GM12873 (cell line): ENCODE measurements at regions not wholly inside any gene's neighbourhood (a gene's known extent, or its start where the extent isn't known, plus 50 kb on each side); places are given as distances from the start of the nearest gene placed in this dataset.

Experiments
- CTCF ChIP-seq: IDR thresholded peaks from 2 replicates; pipeline ENCODE4 v1.5.1; 2012; ENCODE audit warnings: low read depth, mild to moderate bottlenecking, moderate library complexity, low read length, control low read depth; ENCODE audit not compliant: insufficient read depth; ENCODE audit errors: missing control alignments

GRCh38 chr21:38556390-38556789 is 58.1 kb upstream of the ERG start:
- TF ChIP-seq CTCF: no peak

- TF ChIP-seq CTCF: no peak
Measured at GRCh38 chr21:38561205-38561604, 62.9 kb upstream of the ERG start.

GRCh38 chr21:38561613-38562581 is 63.6 kb upstream of the ERG start:
- TF ChIP-seq CTCF: no peak

- TF ChIP-seq CTCF: no peak
Measured at GRCh38 chr21:38567335-38567969, 69.2 kb upstream of the ERG start.

GRCh38 chr21:38567970-38568360 is 69.7 kb upstream of the ERG start:
- TF ChIP-seq CTCF: no peak

- TF ChIP-seq CTCF: no peak
Measured at GRCh38 chr21:38569733-38570132, 71.5 kb upstream of the ERG start.

- no peak for TF ChIP-seq CTCF
Measured at GRCh38 chr21:38570596-38570995, 72.3 kb upstream of the ERG start.
